ENCODE measurements at regions not wholly inside any gene's neighbourhood (a gene's known extent, or its start where the extent isn't known, plus 50 kb on each side); places are given as distances from the start of the nearest gene placed in this dataset.

GRCh38 chr9:129309906-129310305, 131.8 kb upstream of the IER5L start:
- Histone ChIP-seq H3K9me3 (ENCODE audit: control insufficient read depth, insufficient read depth, low read length) (peaks cover 3% of the 10 kb centered on the region; the same call in 1 of the 2 replicates), H4K91ac (ENCODE audit: insufficient read depth, low read depth, low read length) (no peak overlapping the region), H3K9ac (ENCODE audit: low read depth, low read length) (no peak overlapping the region), H3K56ac (ENCODE audit: extremely low read depth, insufficient read depth, low read length) (no peak overlapping the region), H3K27ac (ENCODE audit: insufficient read depth, low read length) (no peak overlapping the region), H3K4me3 (ENCODE audit: insufficient read depth, low read depth, low read length) (no peak overlapping the region), H3K4me1 (ENCODE audit: control insufficient read depth, insufficient read depth, low read length) (peaks cover 3% of the 10 kb centered on the region; the same call in 1 of the 2 replicates), H3K23ac (ENCODE audit: low read depth, low read length) (no peak overlapping the region), H2BK15ac (ENCODE audit: low read depth, low read length) (no peak overlapping the region), H3K18ac (ENCODE audit: low read depth, low read length) (no peak overlapping the region), H3K79me1 (ENCODE audit: low read depth in 1 of 2, low read length in 2 of 2) (no peaks in the 10 kb centered on the region), H2AK9ac (replicated peaks; ENCODE audit: low read depth, low read length, poor library complexity) (no peak overlapping the region), H2BK5ac (ENCODE audit: low read depth, low read length, poor library complexity, severe bottlenecking) (no peak overlapping the region), H2AFZ (replicated peaks; ENCODE audit: low read length, poor library complexity) (no peak overlapping the region), H3K14ac (replicated peaks; ENCODE audit: low read depth, low read length) (no peak overlapping the region), H2BK120ac (ENCODE audit: low read depth, low read length) (no peak overlapping the region), H4K8ac (ENCODE audit: low read depth in 2 of 2, low read length in 2 of 2) (no peak overlapping the region), H4K20me1 (ENCODE audit: insufficient read depth, low read length) (no peaks in the 10 kb centered on the region), H3K9me1 (ENCODE audit: insufficient read depth, low read length) (peaks cover 4% of the 10 kb centered on the region; the same call in 1 of the 2 replicates), H2BK20ac (ENCODE audit: low read depth, low read length) (no peak overlapping the region), H3K4me2 (ENCODE audit: low read depth, low read length) (no peak overlapping the region), H4K5ac (ENCODE audit: low read depth, low read length) (no peak overlapping the region), H2AK5ac (ENCODE audit: low read depth, low read length) (no peak overlapping the region), H3K36me3 (ENCODE audit: control insufficient read depth, insufficient read depth, low read length) (no peaks in the 10 kb centered on the region), H3K27me3 (ENCODE audit: control insufficient read depth, insufficient read depth, low read length) (no peaks in the 10 kb centered on the region), H3K4ac (ENCODE audit: low read depth, low read length) (no peak overlapping the region)
- CTCF ChIA-PET = no interaction called here
- no TSS peak for BruUV-seq (replicated peaks)
- dilution Hi-C loops (cut with HindIII; ENCODE audit: low sequenced_read_pairs, unreplicated experiment) = no loop called here
- intact Hi-C loops (cut with micrococcal nuclease) = no loop called here
- ATAC-seq (ENCODE audit: low read depth) (no peak), DNase-seq (no peak)
- POLR2A ChIA-PET (ENCODE audit: unreplicated experiment) = no interaction called here
- in situ Hi-C loops (cut with MboI; ENCODE audit: low sequenced_read_pairs) = no loop called here
- no peak for TF ChIP-seq CTCF (conservative IDR thresholded peaks at IDR 0.05; ENCODE audit: low read depth, low read length)
- TF ChIP-seq USF2 (IDR thresholded peaks at IDR 0.05; ENCODE audit: low read depth, low read length) = no peak
- TF ChIP-seq FOS (IDR thresholded peaks at IDR 0.05; ENCODE audit: low read depth, low read length) = no peak
- TF ChIP-seq ELK1 (IDR thresholded peaks at IDR 0.05; ENCODE audit: borderline replicate concordance, low read depth, low read length) = no peak
- no peak for TF ChIP-seq RAD21 (IDR thresholded peaks at IDR 0.05; ENCODE audit: low read length)
- 89% methylated on average over 5 of the region's 5 CpGs; no CpG with 5 or more reads in 1 of the 2 experiments for WGBS, 2 experiments (ENCODE audit: extremely low coverage in 2 of 2, insufficient read length in 1 of 2)
